ENCODE measurements at regions not wholly inside any gene's neighbourhood (a gene's known extent, or its start where the extent isn't known, plus 50 kb on each side); places are given as distances from the start of the nearest gene placed in this dataset.
A peak's percentile ranks its signal among the peaks of the same experiment; 100 is the strongest.

DNA sequence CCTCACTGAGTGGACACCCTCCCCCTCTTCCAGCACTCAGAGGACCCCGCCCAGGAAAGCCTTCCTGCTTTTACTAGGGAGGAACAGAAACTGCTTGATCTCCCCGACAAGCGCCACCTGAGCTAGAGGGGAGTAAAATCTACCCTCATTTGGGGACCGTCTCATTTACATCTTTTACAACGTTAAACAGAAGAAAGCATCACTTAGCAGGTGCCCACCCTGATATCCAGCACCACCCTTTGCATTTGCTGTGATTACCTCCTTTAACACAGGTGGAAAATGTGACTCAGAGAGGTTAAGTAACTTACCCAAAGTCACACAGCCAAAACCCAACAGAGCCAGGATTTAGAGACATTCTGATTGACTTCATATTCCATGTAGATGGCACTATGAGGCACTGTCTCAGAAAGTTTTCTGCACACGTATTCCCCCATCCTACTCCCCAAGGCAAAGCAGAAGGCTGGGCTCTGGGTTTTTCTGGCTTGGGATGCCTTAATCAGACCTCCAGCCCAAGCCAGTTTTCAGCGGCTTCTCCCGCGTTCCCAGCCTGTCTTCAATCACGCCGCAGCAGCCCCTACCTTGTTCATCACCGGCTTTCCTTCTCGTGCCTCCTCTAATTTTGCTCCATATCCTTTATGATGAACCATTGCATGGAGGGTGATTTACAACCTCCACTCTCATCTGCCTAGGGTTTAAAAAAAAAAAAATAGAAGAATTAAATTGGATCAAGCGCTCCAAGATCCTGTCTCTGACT, 314.6 kb upstream of the PROK2 start:
- Histone ChIP-seq H3K4me3 (peak overlapping the region; percentile 82), H3K36me3 (ENCODE audit: insufficient read depth) (no peaks in the 10 kb centered on the region), H3K4me1 (ENCODE audit: insufficient read depth) (0 out of 2 replicates have a peak, but pooled peaks cover 4% of the 10 kb centered on the region), H4K20me1 (replicated peaks; ENCODE audit: insufficient read depth) (no peaks in the 10 kb centered on the region), H3K79me2 (replicated peaks; ENCODE audit: insufficient read depth) (no peaks in the 10 kb centered on the region), H3K27ac (ENCODE audit: low read depth) (no peak overlapping the region), H3K4me2 (peak overlapping the region; percentile 95), H3F3A (replicated peaks; ENCODE audit: low read depth) (no peaks in the 10 kb centered on the region), H3K9me2 (ENCODE audit: insufficient read depth) (no peaks in the 10 kb centered on the region), H2AFZ (peak overlapping the region; percentile 99), H3K27me3 (ENCODE audit: insufficient read depth) (peaks cover 3% of the 10 kb centered on the region; the same call in 1 of the 2 replicates)
- H3K27ac Mint-ChIP-seq = no peak overlapping the region
- peak; percentile 17; the same call in 2 of the 3 replicates for ATAC-seq
- TF ChIP-seq JUNB (IDR thresholded peaks at IDR 0.05; ENCODE audit: unreplicated experiment) = no peak
- TF ChIP-seq ZNF114 (CRISPR knock-in tag; IDR thresholded peaks at IDR 0.05) = no peak
- peaks cover 11% of the 10 kb centered on the region for H3K27me3 Mint-ChIP-seq (ENCODE audit: insufficient read depth, low read depth, poor library complexity)
- peak overlapping the region; percentile 82 for H3K4me3 Mint-ChIP-seq
- H3K4me1 Mint-ChIP-seq = peaks cover 15% of the 10 kb centered on the region
- no peaks in the 10 kb centered on the region for H3K36me3 Mint-ChIP-seq (ENCODE audit: low read depth)
- peak; percentile 34 for DNase-seq (ENCODE audit: low spot score)
- H3K9me3 Mint-ChIP-seq = no peaks in the 10 kb centered on the region

DNA sequence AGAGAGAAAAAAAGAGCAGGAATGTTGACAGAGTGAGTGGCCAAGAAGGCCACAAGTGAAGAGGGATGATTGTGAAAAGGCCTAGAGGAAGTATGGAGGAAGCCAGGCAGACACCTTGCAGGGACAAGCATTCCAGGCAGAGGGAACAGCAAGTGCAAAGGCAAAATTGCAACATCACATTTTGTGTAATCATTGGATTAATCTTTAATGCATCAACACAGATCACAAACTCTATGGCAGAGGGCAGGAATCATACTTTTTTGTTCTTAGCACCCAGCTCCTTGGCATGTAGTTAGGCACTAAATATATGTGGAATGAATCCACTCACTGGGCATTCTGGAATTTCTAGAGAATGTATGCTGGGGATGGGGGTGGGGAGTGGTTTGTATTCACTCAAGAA, 312.1 kb upstream of the PROK2 start:
- peaks cover 14% of the 10 kb centered on the region for H3K27me3 Mint-ChIP-seq (ENCODE audit: insufficient read depth, low read depth, poor library complexity)
- peaks cover 19% of the 10 kb centered on the region for H3K4me1 Mint-ChIP-seq
- ATAC-seq (no peak), DNase-seq (ENCODE audit: low spot score) (no peak)
- no peaks in the 10 kb centered on the region for H3K79me2 ChIP-seq (replicated peaks; ENCODE audit: insufficient read depth)
- H3K27ac Mint-ChIP-seq = no peak overlapping the region
- H3K27ac ChIP-seq (ENCODE audit: low read depth) = no peak overlapping the region
- H3K36me3 Mint-ChIP-seq (ENCODE audit: low read depth) = no peaks in the 10 kb centered on the region
- peaks cover 3% of the 10 kb centered on the region; the same call in 1 of the 2 replicates for H3K27me3 ChIP-seq (ENCODE audit: insufficient read depth)
- H2AFZ ChIP-seq = no peak overlapping the region
- no peak overlapping the region for H3K4me2 ChIP-seq
- H3K4me3 ChIP-seq = no peak overlapping the region
- H3K9me3 Mint-ChIP-seq = no peaks in the 10 kb centered on the region
- no peaks in the 10 kb centered on the region for H3F3A ChIP-seq (replicated peaks; ENCODE audit: low read depth)
- no peak overlapping the region for H3K4me3 Mint-ChIP-seq
- H3K36me3 ChIP-seq (ENCODE audit: insufficient read depth) = no peaks in the 10 kb centered on the region
- no peaks in the 10 kb centered on the region for H4K20me1 ChIP-seq (replicated peaks; ENCODE audit: insufficient read depth)
- H3K9me2 ChIP-seq (ENCODE audit: insufficient read depth) = no peaks in the 10 kb centered on the region
- H3K4me1 ChIP-seq (ENCODE audit: insufficient read depth) = 0 out of 2 replicates have a peak, but pooled peaks cover 4% of the 10 kb centered on the region
- TF ChIP-seq CREB1 (CRISPR knock-in tag; IDR thresholded peaks at IDR 0.05; ENCODE audit: low read depth) = no peak
- TF ChIP-seq ZNF114 (CRISPR knock-in tag; IDR thresholded peaks at IDR 0.05) = no peak
- TF ChIP-seq, protein P1, sequence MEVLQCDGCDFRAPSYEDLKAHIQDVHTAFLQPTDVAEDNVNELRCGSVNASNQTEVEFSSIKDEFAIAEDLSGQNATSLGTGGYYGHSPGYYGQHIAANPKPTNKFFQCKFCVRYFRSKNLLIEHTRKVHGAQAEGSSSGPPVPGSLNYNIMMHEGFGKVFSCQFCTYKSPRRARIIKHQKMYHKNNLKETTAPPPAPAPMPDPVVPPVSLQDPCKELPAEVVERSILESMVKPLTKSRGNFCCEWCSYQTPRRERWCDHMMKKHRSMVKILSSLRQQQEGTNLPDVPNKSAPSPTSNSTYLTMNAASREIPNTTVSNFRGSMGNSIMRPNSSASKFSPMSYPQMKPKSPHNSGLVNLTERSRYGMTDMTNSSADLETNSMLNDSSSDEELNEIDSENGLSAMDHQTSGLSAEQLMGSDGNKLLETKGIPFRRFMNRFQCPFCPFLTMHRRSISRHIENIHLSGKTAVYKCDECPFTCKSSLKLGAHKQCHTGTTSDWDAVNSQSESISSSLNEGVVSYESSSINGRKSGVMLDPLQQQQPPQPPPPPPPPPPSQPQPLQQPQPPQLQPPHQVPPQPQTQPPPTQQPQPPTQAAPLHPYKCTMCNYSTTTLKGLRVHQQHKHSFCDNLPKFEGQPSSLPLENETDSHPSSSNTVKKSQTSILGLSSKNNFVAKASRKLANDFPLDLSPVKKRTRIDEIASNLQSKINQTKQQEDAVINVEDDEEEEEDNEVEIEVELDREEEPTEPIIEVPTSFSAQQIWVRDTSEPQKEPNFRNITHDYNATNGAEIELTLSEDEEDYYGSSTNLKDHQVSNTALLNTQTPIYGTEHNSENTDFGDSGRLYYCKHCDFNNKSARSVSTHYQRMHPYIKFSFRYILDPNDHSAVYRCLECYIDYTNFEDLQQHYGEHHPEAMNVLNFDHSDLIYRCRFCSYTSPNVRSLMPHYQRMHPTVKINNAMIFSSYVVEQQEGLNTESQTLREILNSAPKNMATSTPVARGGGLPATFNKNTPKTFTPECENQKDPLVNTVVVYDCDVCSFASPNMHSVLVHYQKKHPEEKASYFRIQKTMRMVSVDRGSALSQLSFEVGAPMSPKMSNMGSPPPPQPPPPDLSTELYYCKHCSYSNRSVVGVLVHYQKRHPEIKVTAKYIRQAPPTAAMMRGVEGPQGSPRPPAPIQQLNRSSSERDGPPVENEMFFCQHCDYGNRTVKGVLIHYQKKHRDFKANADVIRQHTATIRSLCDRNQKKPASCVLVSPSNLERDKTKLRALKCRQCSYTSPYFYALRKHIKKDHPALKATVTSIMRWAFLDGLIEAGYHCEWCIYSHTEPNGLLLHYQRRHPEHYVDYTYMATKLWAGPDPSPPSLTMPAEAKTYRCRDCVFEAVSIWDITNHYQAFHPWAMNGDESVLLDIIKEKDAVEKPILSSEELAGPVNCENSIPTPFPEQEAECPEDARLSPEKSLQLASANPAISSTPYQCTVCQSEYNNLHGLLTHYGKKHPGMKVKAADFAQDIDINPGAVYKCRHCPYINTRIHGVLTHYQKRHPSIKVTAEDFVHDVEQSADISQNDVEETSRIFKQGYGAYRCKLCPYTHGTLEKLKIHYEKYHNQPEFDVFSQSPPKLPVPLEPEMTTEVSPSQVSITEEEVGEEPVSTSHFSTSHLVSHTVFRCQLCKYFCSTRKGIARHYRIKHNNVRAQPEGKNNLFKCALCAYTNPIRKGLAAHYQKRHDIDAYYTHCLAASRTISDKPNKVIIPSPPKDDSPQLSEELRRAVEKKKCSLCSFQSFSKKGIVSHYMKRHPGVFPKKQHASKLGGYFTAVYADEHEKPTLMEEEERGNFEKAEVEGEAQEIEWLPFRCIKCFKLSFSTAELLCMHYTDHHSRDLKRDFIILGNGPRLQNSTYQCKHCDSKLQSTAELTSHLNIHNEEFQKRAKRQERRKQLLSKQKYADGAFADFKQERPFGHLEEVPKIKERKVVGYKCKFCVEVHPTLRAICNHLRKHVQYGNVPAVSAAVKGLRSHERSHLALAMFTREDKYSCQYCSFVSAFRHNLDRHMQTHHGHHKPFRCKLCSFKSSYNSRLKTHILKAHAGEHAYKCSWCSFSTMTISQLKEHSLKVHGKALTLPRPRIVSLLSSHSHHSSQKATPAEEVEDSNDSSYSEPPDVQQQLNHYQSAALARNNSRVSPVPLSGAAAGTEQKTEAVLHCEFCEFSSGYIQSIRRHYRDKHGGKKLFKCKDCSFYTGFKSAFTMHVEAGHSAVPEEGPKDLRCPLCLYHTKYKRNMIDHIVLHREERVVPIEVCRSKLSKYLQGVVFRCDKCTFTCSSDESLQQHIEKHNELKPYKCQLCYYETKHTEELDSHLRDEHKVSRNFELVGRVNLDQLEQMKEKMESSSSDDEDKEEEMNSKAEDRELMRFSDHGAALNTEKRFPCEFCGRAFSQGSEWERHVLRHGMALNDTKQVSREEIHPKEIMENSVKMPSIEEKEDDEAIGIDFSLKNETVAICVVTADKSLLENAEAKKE (CRISPR knock-in tag; IDR thresholded peaks at IDR 0.05) = no peak
- TF ChIP-seq, protein P2, sequence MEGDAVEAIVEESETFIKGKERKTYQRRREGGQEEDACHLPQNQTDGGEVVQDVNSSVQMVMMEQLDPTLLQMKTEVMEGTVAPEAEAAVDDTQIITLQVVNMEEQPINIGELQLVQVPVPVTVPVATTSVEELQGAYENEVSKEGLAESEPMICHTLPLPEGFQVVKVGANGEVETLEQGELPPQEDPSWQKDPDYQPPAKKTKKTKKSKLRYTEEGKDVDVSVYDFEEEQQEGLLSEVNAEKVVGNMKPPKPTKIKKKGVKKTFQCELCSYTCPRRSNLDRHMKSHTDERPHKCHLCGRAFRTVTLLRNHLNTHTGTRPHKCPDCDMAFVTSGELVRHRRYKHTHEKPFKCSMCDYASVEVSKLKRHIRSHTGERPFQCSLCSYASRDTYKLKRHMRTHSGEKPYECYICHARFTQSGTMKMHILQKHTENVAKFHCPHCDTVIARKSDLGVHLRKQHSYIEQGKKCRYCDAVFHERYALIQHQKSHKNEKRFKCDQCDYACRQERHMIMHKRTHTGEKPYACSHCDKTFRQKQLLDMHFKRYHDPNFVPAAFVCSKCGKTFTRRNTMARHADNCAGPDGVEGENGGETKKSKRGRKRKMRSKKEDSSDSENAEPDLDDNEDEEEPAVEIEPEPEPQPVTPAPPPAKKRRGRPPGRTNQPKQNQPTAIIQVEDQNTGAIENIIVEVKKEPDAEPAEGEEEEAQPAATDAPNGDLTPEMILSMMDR (conservative IDR thresholded peaks at IDR 0.05; ENCODE audit: low read depth in 2 of 2) = no peak
- TF ChIP-seq ZNF331 (CRISPR knock-in tag; IDR thresholded peaks at IDR 0.05; ENCODE audit: low read depth) = no peak
- TF ChIP-seq EZH2phosphoT487 (IDR thresholded peaks at IDR 0.05; ENCODE audit: unreplicated experiment) = no peak
- TF ChIP-seq EZH2 (IDR thresholded peaks at IDR 0.05; ENCODE audit: low read depth, unreplicated experiment) = no peak
- no peak for TF ChIP-seq STAT1 (IDR thresholded peaks at IDR 0.05; ENCODE audit: unreplicated experiment)
